ENCODE measurements at regions not wholly inside any gene's neighbourhood (a gene's known extent, or its start where the extent isn't known, plus 50 kb on each side); places are given as distances from the start of the nearest gene placed in this dataset.

DNA sequence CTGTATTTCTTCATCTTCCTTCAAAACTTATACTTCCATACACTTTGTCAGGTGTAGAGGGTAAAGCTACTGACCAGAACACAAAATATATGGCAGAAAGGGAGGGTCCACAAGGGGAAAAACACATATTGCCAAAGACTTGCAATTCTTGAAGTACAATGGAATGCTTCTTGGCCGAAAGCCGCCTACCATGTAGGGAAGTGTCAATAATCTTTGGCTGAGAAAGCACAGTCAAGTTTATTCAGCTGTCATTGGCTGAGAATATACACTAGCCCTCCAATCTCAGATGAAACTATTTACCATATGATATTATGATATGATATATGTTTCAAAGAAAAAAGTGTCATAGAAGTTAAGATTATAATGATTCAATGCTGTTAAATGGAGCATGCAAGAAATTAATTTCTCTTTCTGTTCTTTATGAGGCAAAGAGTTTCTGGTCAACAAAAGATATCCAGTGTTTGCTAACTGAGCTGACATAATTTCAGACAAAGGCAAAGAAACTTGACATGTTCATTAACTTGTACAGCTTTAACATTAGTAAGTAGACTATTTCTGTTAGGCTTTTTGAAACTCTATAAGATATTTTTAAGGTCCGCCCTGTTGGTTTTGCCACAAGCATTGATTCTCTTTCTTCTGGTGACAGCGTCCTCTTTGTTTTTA lies 89.0 kb upstream of the LPP start:
- no peak for TF ChIP-seq CTCF (IDR thresholded peaks at IDR 0.05; ENCODE audit: extremely low read depth in 1 of 2, insufficient read depth in 1 of 2, low read depth in 1 of 2, low read length in 2 of 2)
- no peak for TF ChIP-seq POLR2A (IDR thresholded peaks at IDR 0.05; ENCODE audit: low read depth, low read length)
- no peak for TF ChIP-seq POLR2AphosphoS5 (IDR thresholded peaks at IDR 0.05; ENCODE audit: insufficient read depth, low read depth, low read length)
- TF ChIP-seq MYC (IDR thresholded peaks at IDR 0.05; ENCODE audit: low read depth, low read length), result no peak
- no peak for TF ChIP-seq EZH2 (IDR thresholded peaks at IDR 0.05; ENCODE audit: borderline replicate concordance, low read depth, low read length, severe bottlenecking)
- TF ChIP-seq GATA2 (IDR thresholded peaks at IDR 0.05; ENCODE audit: insufficient read depth, insufficient read length, low read depth, low read length), result no peak
- no peak for TF ChIP-seq FOS (IDR thresholded peaks at IDR 0.05; ENCODE audit: borderline replicate concordance, insufficient read depth, low read length)
